ENCODE measurements at regions not wholly inside any gene's neighbourhood (a gene's known extent, or its start where the extent isn't known, plus 50 kb on each side); places are given as distances from the start of the nearest gene placed in this dataset.

DNA sequence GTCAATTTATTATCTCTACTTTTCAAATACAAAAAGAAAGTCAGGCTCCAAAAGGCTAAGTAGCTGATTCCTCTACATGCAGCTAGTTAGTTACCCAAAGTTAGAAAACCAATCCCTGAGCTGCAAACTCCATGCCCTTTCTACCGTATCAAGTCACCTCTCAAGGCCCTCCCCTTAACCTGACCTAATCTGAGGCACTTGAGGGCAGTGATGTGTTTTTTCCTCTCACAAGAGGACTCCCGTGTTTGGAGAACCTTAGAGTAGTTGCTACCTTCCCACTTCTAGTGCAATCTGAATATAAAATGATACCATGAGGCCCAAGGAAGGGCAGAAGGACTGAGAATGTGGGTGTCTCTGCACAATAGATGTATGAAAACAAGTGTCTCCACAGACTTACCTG, 907.9 kb upstream of the CELF4 start:
- DNase-seq: no peak

DNA sequence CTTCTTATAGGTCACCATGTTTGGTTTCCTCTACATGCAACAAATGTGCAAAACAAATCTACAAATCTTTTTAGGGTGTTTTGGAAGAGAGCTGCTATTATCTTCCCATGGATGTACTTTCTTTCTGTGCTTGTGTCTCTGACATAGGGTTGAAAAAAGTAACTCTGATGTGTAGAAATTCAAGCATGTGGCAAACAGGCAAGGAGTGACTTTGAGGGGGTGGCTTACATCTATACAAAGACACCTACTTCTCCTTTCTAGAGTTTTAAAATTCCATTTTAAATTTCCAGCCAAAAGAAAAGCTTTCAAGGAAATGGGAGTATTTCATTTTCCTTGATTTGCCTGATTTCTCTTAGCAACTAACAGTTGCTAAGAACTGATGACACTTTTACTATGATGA, 904.8 kb upstream of the CELF4 start:
- DNase-seq: no peak

DNA sequence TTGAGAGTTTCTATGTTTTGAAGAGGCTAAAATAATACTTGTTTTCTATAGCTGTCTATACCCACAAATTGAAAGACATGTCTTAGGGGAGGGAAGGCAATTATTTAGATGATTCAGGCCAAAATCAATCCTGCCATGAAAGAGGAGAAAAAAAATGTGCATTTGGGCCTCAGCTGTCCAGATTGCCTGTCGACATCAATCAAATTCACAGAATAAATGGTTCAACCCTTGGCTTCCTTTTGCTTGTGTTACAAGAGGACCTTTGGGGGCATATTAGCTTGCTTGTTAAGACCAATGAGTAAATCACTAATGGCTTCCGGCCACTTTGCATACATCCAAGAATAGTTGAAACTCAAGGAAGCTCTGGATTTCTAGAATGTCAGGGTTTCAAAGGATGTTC, 900.8 kb upstream of the CELF4 start:
- DNase-seq: no peak

DNA sequence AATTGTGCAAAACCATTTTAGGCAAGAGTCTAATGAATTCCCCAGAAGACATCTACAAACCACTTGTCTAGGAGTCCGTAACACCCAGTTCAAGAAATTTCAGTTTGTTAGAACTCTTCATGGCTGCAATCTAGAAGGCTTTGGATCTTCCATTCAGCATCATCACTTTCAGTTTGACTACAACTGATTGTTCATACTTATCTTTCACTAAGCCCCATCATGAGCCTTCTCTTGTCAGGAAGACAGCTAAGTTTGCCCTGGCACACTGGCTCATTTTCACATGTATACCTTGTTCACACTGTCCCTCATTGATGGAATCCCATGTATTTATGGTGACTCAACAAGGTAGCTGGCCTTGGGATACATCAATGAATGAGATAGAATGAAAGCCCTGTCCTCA, 898.4 kb upstream of the CELF4 start:
- DNase-seq: no peak

DNA sequence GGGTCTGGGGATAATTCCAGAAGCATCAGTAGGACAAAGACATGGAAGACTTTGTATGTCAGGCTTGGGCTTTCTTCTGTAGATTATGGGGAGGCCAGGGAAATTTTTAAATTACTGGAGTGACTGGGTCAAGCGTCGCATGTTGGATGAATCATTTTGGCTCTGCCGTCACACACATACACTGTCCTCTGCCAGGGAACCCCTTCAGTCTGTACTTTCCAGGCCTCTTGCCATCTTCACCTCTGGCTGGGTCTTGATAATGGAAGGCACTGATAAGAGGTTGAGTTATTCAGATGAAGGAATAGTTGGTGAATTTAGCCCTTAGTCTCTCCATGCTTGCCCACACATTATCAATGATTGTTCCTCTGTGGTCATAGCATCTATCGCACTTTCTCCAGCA, 895.1 kb upstream of the CELF4 start:
- no peak for DNase-seq

DNA sequence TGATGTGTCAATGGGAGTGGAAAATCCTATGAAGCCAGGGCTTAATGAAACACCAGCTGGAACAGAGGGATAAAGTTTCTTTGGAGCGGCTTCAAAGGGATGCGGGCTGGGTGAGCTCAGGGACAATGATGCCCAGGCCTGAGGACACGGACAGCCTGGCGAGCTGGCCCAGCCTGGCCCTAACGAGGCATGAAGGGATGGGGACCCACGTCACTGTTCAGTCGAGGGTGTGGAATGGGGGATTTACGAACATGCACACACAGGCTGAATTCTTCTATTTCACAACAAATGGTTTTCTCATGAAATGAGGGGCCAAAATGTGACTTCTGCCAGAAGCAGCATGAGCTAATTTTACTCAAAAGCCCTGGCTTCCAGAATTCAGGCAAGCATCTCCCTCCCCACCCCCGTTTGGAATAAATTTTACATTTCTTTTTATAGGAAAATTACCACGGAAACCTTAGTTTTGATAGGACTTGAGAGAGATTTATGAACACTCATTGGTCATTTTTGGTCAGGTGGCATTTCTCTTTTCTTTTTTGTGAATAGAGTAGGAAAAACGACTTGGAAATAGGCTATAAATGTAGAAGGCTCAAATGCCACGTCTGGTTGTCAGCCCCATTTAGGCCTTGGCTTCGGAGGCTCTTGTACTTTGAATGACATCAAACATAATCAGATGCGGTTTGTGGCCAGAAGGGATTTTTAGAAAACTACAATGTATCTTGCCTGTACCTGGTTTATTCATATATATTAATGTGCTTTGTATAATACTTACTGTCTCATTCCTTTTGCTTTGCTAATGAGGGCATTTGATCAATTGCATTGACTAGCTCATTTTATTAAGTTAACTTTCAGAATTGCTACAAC, 893.8 kb upstream of the CELF4 start:
- no peak for DNase-seq

DNA sequence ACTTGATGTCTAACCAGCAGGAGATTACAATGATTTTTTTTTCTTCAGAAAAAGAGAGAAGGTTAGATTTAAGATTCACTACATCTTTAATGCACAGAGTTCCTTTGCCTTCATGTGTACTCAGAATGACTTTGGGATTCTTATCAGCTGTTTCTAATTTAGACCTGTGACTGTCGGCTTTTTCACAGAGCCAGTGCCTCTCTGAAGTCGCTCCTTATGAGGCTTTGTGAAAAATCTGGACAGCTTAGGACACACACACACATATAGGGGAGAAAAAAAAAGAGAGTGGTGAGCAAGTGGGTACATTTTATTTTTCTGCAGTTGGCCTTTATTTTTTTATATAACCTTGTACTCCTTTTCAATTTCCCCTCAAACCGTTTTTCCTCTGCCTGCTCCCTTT, 893.1 kb upstream of the CELF4 start:
- DNase-seq: no peak

DNA sequence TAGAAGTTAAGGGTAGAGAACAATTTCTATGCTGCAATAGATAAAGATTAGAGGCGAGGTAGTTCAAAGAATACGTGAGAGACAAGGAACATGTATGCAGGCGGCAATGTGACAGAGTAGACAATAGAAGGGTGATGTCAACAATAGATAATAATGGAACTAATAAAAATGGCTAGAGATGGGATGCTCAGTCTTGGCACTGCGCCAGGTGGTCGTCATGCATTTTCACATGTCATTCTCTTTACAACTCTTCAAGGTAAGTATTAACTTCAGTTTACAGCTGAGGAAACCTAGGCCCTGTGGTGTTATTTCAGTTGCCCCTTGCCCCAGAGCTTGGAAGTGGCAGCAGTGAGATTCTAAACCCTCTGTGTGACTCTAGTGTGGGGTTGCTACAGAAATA, 890.7 kb upstream of the CELF4 start:
- DNase-seq: no peak

DNA sequence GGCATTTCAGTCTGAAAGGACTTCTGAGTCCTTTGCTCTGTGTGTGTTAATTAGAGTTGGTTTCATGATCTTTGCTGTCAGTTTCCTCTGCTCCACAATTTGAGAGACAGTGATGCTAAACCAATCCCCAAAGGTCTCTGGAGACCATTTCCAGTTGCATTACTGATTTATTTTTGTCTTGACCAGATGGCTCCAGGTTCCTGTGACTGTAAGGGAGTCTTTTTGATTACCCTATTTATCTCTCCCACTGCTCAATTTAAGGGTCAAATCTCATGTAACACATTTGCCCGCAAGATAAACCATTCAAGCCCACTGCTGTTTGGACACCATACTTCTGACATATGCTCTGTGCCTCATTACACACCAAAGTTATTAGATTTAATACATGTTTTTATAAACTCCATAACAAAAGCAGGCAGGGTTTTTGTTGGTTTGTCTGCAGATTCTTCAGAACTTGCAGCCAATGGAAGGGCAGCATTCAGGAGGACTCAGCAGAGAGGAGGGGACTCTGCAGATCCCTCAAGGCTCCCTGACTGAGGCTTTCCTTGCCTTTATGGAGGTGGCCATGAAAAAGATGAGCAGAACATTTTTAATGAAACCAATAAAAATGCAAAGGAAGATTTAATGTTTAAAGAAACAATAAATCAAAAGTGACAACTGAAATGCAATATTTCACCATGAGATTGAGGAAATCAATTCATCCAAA, 889.3 kb upstream of the CELF4 start:
- DNase-seq: no peak

DNA sequence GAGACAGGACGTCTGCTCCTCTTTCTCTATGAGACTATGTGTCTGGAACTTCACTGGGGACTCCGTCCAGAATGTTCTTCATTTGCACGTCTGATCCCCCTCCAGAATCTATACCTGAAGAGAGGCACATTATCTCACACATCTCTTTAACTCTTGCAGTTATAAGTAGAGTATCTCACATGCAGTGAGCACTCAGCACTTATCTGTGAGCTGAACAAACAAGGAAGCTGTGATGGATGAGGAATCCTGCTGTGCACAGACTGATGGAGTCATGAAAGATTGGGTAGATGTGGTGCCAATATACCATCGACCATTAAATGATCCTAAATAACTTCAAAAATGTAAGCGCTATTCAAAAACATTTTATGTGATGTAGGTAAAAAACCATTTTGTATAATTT, 888.3 kb upstream of the CELF4 start:
- no peak for DNase-seq

DNA sequence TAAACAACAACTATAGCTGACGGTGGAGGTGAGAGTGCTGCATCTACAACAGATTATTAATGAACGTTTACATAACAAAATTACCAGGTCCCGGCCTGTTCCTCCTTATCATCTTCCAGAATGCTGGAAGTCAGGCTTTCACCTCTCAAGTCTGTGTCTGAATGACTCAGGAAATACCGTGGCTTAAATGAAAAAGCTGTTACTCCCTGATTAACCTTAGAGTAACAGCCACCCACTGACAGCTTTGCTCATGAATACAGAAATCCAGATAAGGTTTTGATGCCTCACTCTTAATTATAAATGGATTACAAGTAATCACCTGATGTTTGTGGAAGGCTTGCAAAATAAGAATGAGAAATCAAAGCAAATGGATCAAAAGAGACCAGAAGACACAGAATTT, 885.3 kb upstream of the CELF4 start:
- no peak for DNase-seq

DNA sequence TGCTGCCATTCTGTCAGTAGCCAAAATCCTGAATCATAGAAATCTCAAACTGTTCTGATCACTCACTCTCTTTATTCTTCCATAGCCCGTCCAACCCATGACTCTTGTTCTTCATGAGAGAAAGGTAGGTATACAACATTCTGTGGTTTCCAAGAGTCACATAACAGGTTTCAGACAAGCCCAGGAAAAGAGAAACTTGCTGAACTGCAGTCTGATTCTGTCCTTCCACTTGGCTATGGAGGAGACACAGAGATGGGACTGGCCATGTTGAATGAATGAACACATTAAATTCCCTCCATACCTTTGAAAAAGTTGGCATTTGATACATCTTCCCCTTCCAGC, 880.2 kb upstream of the CELF4 start:
- DNase-seq: no peak

DNA sequence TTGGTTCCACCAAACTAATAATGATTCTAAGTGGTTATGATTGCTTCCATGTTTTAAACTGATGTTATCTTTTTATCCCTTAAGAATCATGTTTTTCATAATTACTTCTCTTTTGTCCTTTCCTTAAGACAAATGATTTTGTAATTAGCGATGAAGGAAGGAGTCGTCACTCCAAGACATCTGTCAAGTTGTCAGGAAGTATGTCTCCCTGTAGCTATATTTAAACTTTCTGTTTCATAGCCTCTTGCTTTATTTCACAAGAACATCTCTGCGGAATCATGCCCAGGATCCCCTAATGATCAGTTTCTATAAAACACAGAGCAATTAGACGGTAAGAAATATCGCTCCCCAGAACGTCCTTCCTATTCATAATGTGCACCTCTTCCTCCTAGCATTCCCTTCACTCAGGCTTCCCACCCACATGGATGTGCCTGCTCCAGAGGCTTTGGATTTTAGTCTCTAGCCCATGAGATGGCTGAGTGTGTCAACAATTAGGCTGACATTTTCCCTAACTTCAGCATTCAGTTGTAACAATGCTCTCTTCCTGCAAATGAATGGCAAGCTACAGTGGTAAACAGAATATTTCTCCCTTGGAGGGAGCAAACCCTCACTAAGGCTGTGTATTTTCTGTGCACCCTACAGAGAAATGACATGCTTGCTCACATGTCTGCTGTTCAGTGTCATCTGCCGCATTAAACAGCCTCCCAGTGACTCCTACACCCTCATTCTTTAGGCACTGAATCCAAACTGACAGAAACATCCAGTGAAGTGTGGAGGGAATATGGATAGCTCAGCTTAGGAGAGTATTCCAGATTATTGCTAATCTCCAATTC, 879.6 kb upstream of the CELF4 start:
- DNase-seq: no peak

DNA sequence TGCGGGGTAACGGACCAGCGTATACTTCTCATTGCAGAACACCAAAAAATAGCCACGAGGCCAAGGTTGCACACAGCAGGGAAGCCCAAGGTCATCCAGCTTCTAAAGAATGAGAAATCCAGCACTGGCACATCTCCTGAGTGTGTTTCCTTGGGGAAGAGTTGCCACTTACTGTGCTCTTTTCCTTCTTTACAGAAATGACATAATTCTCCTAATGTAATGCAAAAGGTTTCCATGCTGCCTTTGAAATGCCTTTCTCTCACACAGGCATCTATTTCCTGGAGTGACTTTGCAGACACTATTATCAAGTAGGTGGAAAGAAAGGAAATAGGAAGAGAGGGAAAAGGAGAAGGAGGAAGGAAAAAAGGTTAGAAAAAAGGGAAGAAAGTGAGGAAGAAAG, 862.1 kb upstream of the CELF4 start:
- no peak for DNase-seq

DNA sequence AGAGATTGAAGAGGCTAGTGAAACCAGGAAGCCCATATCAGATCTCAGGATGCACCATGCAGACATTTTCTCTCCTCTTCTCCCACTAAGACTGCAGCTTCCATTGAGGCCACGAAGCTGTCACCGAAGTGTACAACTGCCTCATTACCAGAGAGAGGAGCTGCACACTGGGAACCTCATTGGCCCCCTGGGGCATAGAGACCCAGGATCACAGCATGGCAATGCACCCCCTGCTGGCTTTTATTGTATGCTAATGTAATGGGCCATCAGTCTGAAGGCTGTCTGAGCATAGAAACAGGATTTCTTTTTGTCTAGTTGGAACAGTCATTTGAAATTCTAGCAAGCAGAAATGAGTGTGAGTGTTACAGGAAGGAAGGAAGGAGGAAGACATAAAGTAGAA, 861.6 kb upstream of the CELF4 start:
- no peak for DNase-seq

DNA sequence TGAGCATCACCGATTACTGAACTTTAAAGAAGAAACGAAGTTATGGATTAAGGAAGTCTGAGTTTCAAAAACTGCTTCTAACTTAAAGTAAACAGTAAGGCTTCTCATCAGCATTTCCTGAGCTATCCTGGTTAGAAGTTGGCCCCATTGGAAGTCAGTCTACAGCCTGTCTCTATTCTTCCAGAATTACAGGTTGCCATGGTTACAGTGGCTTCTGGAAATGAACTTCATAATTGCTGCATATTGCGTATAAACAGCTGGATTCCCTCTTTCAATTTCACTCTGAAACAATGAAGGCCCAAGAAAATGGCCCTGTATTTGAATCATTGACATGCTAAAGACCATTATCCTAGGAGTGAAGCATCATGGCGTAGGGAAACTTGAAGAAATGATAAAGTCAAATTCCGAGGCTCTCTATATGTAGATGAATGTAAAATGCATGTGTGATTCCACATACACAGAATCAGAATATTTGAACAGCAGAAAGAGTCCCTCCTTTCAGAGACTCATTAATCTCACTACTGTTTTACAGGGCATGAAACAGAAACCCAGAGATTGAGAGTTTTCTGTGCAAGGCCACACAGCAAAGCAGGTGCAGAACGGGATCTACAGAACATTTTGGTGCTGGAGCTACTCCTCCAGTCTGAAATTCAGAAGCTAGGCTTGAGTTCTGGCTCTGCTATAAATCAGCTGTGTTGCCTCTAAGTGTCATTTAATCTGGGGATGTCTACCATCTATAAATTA, 856.4 kb upstream of the CELF4 start:
- no peak for DNase-seq

DNA sequence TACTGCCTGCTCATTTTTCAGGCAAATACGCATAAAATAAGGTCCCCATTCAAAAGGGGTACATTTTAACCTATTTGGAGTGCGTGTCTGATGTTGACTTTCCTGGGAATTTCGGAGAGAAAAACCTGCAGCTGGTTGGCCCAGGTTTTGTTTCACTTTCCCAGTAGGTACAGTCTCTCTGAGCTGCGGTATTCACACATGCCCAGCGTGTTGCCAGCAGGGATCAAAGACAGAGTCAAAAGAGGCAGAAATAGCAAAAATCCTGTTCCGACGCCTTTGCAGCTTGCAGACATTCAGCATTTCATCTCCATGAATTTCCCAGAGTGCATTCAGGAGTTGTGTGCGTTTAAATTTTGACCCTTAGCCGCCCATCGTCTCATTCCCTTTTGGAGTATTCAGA, 855.4 kb upstream of the CELF4 start:
- no peak for DNase-seq

DNA sequence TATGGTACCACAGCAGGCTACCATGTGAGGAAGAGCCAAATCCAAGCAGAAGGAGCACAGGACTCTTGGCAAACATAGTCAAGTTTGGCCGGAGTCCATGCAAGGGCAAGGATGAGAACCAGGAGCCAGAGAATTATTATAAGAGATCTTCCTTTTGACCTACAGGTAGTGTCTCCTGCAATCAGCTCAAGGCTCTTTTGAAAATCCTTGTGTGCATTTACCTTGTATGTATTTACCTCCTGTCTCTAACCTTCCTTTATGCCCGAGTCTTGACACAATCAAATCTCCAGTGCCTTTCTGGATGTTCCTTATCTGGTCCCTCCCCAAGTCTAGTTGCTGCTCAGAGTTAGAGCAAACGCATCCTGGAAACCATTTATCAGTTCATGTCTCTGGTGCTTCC, 855.0 kb upstream of the CELF4 start:
- no peak for DNase-seq

DNA sequence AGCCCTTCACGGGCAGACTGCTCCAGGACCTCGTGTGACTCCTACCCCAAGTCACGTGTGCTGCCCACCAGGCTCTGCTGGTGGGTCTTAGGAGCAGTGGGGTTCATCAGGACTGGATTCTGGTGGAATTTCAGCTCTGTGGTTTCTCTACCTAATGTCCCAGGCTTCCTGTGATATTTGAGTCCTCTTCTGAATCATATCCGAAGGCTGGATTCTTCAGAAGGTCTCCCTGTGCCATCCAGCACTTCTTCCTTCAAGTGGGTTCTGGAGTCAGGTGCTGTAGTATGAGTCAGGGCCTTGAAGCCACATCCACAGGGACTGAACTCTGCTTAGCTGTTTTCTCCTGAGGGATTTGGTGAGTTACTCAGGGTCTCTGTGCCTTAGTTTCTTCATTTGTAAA, 850.2 kb upstream of the CELF4 start:
- no peak for DNase-seq

DNA sequence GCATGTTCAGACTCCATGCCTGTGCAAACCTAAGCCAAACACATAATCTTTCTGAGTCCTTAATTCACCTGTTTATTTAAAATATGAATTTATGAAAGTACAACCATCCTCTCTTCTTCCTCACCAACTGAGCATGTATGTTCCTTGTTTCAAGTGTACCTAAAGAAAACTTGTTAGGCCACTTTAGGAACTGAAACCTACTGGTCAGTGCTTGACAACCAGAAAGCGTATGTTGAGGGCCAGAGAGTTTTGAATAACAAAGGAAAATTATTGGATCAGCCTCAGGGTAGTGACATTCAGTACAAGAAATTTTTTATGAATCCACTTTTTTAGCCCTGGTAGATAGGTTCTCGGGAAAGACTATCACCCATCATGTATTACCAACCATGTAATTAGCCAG, 847.6 kb upstream of the CELF4 start:
- DNase-seq: no peak

DNA sequence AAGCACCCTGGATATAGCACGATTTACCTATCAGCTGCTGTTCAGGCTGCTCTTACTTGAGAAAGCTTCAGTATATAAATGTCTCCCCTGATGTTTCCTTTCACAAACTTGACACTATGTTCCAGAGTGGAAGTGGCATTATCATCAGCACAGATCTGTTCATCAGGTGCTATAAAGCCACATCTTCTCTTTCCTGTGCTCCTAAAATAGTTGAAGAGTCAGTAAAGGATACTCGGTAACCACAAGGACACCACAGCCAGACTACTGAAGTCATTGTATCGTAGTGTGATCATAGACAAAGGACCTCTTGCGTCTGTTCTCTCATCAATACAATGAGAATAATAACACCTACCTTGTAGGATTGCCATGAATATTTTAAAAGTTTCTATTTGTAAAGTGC, 841.0 kb upstream of the CELF4 start:
- DNase-seq: no peak

DNA sequence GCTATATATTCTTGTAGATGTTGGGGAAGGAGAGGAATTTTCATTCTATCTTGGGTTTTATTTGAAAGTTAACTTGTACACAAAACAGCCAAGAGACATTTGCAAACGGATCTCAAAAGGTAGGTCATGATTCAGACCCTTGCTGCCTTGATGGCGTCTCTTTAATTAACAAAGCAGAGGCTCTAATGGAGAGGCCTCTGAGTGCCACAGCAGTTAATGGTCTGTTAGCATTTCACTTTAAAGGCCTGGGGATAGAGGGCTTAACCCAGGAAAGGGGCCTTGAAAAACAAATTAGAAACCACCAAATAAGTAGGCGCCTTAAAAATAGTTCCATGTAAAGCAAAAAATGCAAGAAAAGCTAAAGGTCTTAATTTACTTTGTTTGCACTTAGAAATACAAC, 836.9 kb upstream of the CELF4 start:
- no peak for DNase-seq

DNA sequence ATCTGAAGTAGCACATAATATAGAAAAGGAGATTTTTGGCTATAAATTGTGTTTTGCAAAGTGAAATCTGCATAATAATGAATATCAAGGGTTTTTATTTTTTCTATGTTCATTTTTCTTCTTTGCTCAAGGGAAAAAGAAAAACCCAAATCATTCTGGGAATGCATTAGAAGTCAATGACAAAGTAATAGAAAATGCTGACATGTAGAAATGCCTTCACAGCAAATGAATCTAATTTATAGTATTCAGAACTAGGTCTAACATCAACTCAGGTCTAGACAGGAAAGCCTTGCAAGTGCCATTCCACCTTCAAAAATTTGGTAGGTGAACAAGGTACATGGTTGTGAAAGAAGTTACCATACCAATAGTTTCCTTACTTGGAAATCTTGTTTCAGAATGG, 831.5 kb upstream of the CELF4 start:
- DNase-seq: no peak
